HEK293 (cell line): ENCODE measurements at regions not wholly inside any gene's neighbourhood (a gene's known extent, or its start where the extent isn't known, plus 50 kb on each side); places are given as distances from the start of the nearest gene placed in this dataset.

Experiments used
- CTCF ChIA-PET: fragments of 350-600 bp; formaldehyde crosslinking; extraction: SDS; loops from one replicate; lab custom pipeline; 2021; ENCODE audit warnings: antibody characterized with exemption; lab: Yijun Ruan, JAX
- POLR2A ChIA-PET: fragments of 300-600 bp; formaldehyde crosslinking; extraction: SDS; loops from one replicate; lab custom pipeline; 2020; ENCODE audit warnings: antibody characterized with exemption, inconsistent platforms; lab: Yijun Ruan, JAX
- H3K27ac ChIP-seq: fragments of 200-500 bp; sonication (Bioruptor generic); 2 replicates; pipeline ENCODE4 v1.5.1; 2014; ENCODE audit warnings: low read depth, low read length, control low read depth, inconsistent platforms; ENCODE audit errors: extremely low read depth
- H3K36me3 ChIP-seq, 2 experiments: fragments of 200-500 bp in 1 of 2; sonication (Bioruptor generic) in 1 of 2; 1 replicate in 1 of 2; 2 replicates in 1 of 2; pipeline ENCODE4 v1.5.1; 2014 to 2017; ENCODE audit warnings: inconsistent platforms in 2 of 2, low read length in 2 of 2; ENCODE audit not compliant: control insufficient read depth in 2 of 2, insufficient read depth in 1 of 2
- H3K4me1 ChIP-seq: fragments of 200-500 bp; sonication (Bioruptor generic); 2 replicates; pipeline ENCODE4 v1.5.1; 2014; ENCODE audit warnings: mild to moderate bottlenecking, low read length, inconsistent platforms; ENCODE audit not compliant: control insufficient read depth, insufficient read depth
- H3K4me3 ChIP-seq: 2 replicates; pipeline ENCODE4 v1.5.1; 2011; ENCODE audit warnings: low read depth, mild to moderate bottlenecking, control low read depth, low read length, moderate library complexity
- H3K9me3 ChIP-seq: fragments of 200-500 bp; sonication (Bioruptor generic); 2 replicates; pipeline ENCODE4 v1.5.1; 2014; ENCODE audit warnings: low read depth, low read length, inconsistent platforms; ENCODE audit not compliant: control insufficient read depth, insufficient read depth
- AEBP2 ChIP-seq: fragments of 450-650 bp; formaldehyde crosslinking; IDR thresholded peaks from 2 replicates; pipeline ENCODE4 v1.5.1; 2016; ENCODE audit warnings: missing biosample characterization, missing genetic modification characterization, borderline replicate concordance
- GLIS2 ChIP-seq: fragments of 450-650 bp; formaldehyde crosslinking; IDR thresholded peaks from 2 replicates; pipeline ENCODE4 v1.5.1; 2016; ENCODE audit warnings: missing biosample characterization, missing genetic modification characterization
- MZF1 ChIP-seq: fragments of 450-650 bp; formaldehyde crosslinking; IDR thresholded peaks from 2 replicates; pipeline ENCODE4 v1.5.1; 2017; ENCODE audit warnings: missing biosample characterization, missing genetic modification characterization, borderline replicate concordance
- RBAK ChIP-seq: fragments of 450-650 bp; formaldehyde crosslinking; IDR thresholded peaks from 2 replicates; pipeline ENCODE4 v1.5.1; 2016; ENCODE audit warnings: missing biosample characterization, missing genetic modification characterization
- ZNF121 ChIP-seq: fragments of 450-650 bp; formaldehyde crosslinking; IDR thresholded peaks from 2 replicates; pipeline ENCODE4 v1.5.1; 2016; ENCODE audit warnings: missing biosample characterization, missing genetic modification characterization
- ZNF132 ChIP-seq: fragments of 450-650 bp; formaldehyde crosslinking; IDR thresholded peaks from 2 replicates; pipeline ENCODE4 v1.5.1; 2017; ENCODE audit warnings: missing biosample characterization, missing genetic modification characterization, borderline replicate concordance
- ZNF140 ChIP-seq: fragments of 450-650 bp; formaldehyde crosslinking; IDR thresholded peaks from 2 replicates; pipeline ENCODE4 v1.5.1; 2016; ENCODE audit warnings: missing biosample characterization, missing genetic modification characterization
- ZNF169 ChIP-seq: fragments of 450-650 bp; formaldehyde crosslinking; IDR thresholded peaks from 2 replicates; pipeline ENCODE4 v1.5.1; 2016; ENCODE audit warnings: missing biosample characterization, missing genetic modification characterization
- ZNF302 ChIP-seq: fragments of 450-650 bp; formaldehyde crosslinking; IDR thresholded peaks from 2 replicates; pipeline ENCODE4 v1.5.1; 2016; ENCODE audit warnings: missing biosample characterization, missing genetic modification characterization, low read depth
- ZNF324 ChIP-seq: fragments of 450-650 bp; formaldehyde crosslinking; IDR thresholded peaks from 2 replicates; pipeline ENCODE4 v1.5.1; 2016; ENCODE audit warnings: missing biosample characterization, missing genetic modification characterization
- ZNF362 ChIP-seq: fragments of 450-650 bp; formaldehyde crosslinking; IDR thresholded peaks from 2 replicates; pipeline ENCODE4 v1.5.1; 2016; ENCODE audit warnings: missing biosample characterization, missing genetic modification characterization
- ZNF518A ChIP-seq: fragments of 450-650 bp; formaldehyde crosslinking; conservative IDR thresholded peaks from 2 replicates; pipeline ENCODE4 v1.5.1; 2016; ENCODE audit warnings: low read depth, missing biosample characterization, missing genetic modification characterization
- ZNF639 ChIP-seq: fragments of 450-650 bp; formaldehyde crosslinking; IDR thresholded peaks from 2 replicates; pipeline ENCODE4 v1.5.1; 2016; ENCODE audit warnings: missing biosample characterization, missing genetic modification characterization
- TF ChIP-seq, protein P1 (sequence below): fragments of 450-650 bp; formaldehyde crosslinking; IDR thresholded peaks from 2 replicates; pipeline ENCODE4 v1.5.1; 2016; ENCODE audit warnings: missing biosample characterization, missing genetic modification characterization
- TF ChIP-seq, protein P2 (sequence below): fragments of 450-650 bp; formaldehyde crosslinking; IDR thresholded peaks from 2 replicates; pipeline ENCODE4 v1.5.1; 2016; ENCODE audit warnings: missing biosample characterization, missing genetic modification characterization

DNA sequence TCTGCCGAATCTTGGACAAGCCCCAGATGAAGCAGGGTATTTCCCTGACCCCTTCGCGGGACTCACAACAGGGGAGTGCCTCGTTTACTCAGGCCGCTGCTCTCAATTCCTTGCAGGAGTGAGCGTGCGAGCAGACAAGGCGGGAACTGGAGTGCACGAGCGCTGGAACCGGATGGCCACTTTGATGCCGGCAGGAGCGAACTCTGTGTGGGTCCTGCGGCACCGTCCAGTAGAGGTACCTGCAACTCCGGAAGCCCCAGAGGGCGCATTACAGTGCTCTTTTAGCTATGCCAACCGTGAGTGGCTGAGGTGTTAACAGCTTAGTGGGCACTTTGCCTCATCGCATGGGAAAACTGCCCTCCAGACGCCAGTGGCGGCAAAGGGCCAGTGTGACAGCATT, 182.3 kb upstream of the ANO3 start:
- Histone ChIP-seq H3K4me3 (no peak overlapping the region), H3K36me3 (no peaks in the 10 kb centered on the region), H3K9me3 (no peaks in the 10 kb centered on the region), H3K4me1 (no peaks in the 10 kb centered on the region), H3K27ac (no peak overlapping the region)
- no peak for TF ChIP-seq ZNF302
- TF ChIP-seq ZNF324 = no peak
- TF ChIP-seq GLIS2 (tag by site-specific recombination) = no peak
- no peak for TF ChIP-seq AEBP2
- no peak for TF ChIP-seq ZNF140 (tag by site-specific recombination)
- TF ChIP-seq, protein P1, sequence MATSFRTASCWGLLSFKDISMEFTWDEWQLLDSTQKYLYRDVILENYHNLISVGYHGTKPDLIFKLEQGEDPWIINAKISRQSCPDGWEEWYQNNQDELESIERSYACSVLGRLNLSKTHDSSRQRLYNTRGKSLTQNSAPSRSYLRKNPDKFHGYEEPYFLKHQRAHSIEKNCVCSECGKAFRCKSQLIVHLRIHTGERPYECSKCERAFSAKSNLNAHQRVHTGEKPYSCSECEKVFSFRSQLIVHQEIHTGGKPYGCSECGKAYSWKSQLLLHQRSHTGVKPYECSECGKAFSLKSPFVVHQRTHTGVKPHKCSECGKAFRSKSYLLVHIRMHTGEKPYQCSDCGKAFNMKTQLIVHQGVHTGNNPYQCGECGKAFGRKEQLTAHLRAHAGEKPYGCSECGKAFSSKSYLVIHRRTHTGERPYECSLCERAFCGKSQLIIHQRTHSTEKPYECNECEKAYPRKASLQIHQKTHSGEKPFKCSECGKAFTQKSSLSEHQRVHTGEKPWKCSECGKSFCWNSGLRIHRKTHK (tag by site-specific recombination) = no peak
- TF ChIP-seq ZNF518A = no peak
- no peak for TF ChIP-seq ZNF639
- no peak for TF ChIP-seq ZNF362 (tag by site-specific recombination)
- no peak for TF ChIP-seq RBAK (tag by site-specific recombination)
- no peak for TF ChIP-seq ZNF132 (tag by site-specific recombination)
- TF ChIP-seq, protein P2, sequence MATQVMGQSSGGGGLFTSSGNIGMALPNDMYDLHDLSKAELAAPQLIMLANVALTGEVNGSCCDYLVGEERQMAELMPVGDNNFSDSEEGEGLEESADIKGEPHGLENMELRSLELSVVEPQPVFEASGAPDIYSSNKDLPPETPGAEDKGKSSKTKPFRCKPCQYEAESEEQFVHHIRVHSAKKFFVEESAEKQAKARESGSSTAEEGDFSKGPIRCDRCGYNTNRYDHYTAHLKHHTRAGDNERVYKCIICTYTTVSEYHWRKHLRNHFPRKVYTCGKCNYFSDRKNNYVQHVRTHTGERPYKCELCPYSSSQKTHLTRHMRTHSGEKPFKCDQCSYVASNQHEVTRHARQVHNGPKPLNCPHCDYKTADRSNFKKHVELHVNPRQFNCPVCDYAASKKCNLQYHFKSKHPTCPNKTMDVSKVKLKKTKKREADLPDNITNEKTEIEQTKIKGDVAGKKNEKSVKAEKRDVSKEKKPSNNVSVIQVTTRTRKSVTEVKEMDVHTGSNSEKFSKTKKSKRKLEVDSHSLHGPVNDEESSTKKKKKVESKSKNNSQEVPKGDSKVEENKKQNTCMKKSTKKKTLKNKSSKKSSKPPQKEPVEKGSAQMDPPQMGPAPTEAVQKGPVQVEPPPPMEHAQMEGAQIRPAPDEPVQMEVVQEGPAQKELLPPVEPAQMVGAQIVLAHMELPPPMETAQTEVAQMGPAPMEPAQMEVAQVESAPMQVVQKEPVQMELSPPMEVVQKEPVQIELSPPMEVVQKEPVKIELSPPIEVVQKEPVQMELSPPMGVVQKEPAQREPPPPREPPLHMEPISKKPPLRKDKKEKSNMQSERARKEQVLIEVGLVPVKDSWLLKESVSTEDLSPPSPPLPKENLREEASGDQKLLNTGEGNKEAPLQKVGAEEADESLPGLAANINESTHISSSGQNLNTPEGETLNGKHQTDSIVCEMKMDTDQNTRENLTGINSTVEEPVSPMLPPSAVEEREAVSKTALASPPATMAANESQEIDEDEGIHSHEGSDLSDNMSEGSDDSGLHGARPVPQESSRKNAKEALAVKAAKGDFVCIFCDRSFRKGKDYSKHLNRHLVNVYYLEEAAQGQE = no peak
- TF ChIP-seq MZF1 (tag by site-specific recombination) = no peak
- TF ChIP-seq ZNF169 = no peak
- TF ChIP-seq ZNF121 (tag by site-specific recombination) = no peak
- POLR2A ChIA-PET = no interaction called here
- CTCF ChIA-PET = no interaction called here
